ENCODE measurements at regions not wholly inside any gene's neighbourhood (a gene's known extent, or its start where the extent isn't known, plus 50 kb on each side); places are given as distances from the start of the nearest gene placed in this dataset.
A peak's percentile ranks its signal among the peaks of the same experiment; 100 is the strongest.

DNA sequence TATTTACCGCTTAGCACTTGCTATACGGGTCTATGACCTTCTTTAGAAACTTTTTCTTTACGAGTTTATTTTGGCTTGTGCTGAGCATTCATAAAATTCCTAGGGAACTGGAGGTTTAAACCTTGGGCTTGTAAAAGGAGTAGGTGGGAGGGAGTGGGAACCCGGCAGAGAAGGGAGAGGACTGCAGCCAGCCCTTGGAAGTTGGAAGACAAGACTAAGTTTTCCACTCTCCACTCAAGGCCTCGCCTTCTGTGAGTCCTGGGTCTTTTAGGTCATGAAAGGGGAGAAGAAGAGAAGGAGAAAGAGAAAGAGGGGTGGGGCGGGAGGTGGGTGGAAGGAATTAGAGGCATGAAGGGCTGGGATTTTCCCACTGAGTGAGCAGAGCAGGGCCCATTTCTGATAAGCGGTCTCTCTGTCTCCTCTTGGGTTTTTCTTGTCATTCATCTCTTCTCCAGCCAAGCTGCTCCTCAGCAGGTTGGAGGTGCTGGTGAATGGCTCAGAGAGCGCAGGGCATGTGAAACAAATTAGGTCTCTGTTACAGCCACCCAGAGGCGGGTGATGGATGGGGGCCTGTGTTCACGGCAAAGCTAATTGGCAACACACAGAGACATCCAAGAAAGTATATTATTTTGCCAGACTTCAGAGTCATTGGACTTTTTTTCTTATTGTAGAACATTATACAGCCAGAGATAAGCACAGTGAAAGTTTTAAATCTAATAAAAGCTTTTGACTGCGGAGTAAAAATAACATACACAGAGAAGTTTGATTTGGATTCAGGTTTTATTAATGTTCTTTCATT, 247.3 kb downstream of the FOXD2 start:
- FAIRE-seq (no peak), DNase-seq (ENCODE audit: low read depth in 1 of 2, low spot score in 2 of 2) (peak in 1 of 2 experiments; percentile 33)
- H2AFZ ChIP-seq (ENCODE audit: low read length), result no peak overlapping the region
- H4K5ac ChIP-seq (ENCODE audit: insufficient read length, low read depth, low read length), result no peak overlapping the region
- H2BK20ac ChIP-seq (ENCODE audit: low read length), result no peak overlapping the region; the same call in 1 of the 2 replicates
- no peak overlapping the region for H4K8ac ChIP-seq (ENCODE audit: extremely low read depth, insufficient read depth, low read length)
- H2BK12ac ChIP-seq (ENCODE audit: low read depth, low read length), result no peak overlapping the region
- H3K56ac ChIP-seq (replicated peaks; ENCODE audit: insufficient read length, low read depth, low read length), result no peak overlapping the region
- H2BK120ac ChIP-seq (replicated peaks; ENCODE audit: low read depth, low read length), result no peak overlapping the region
- H3K4me3 ChIP-seq (ENCODE audit: extremely low read depth in 1 of 4, insufficient read depth in 2 of 4, low read depth in 3 of 4, low read length in 4 of 4), result no peak overlapping the region
- no peak overlapping the region for H3K18ac ChIP-seq (ENCODE audit: extremely low read depth, low read length)
- H4K91ac ChIP-seq (replicated peaks; ENCODE audit: insufficient read length, low read length), result no peak overlapping the region
- CTCF ChIA-PET (ENCODE audit: partially characterized antibody), result interaction anchor here (0.7 to 6.1 kb wide), 14 partner anchors 10 to 288 kb away, joined by 3 to 41 read pairs (median 4); partner anchors contain the start of gene FOXD2
- H3K79me2 ChIP-seq (ENCODE audit: control insufficient read depth in 1 of 2, insufficient read depth in 2 of 2, low read length in 2 of 2), result no peaks in the 10 kb centered on the region
- H3K27ac ChIP-seq (ENCODE audit: low read depth, low read length), result no peak overlapping the region
- POLR2A ChIA-PET (ENCODE audit: partially characterized antibody), result no interaction called here
- 87% methylated on average over 11 of the region's 11 CpGs; no CpG with 5 or more reads in 1 of the 2 experiments for WGBS, 2 experiments (ENCODE audit: extremely low coverage in 1 of 2, insufficient coverage in 1 of 2, insufficient read length in 1 of 2, insufficient replicate concordance in 2 of 2, low coverage in 1 of 2, low lambda C conversion rate in 2 of 2, missing lambda C conversion rate in 1 of 2)
- no peaks in the 10 kb centered on the region for H4K20me1 ChIP-seq (replicated peaks in 1 of 2; ENCODE audit: control insufficient read depth in 1 of 2, insufficient read depth in 2 of 2, low read length in 2 of 2)
- no peak overlapping the region for H2AK5ac ChIP-seq (ENCODE audit: low read depth, low read length)
- no peak overlapping the region for H2BK5ac ChIP-seq (ENCODE audit: low read depth, low read length)
- no peak overlapping the region for H3K4me2 ChIP-seq (ENCODE audit: insufficient read depth in 1 of 2, low read depth in 2 of 2, low read length in 2 of 2)
- H3K36me3 ChIP-seq (ENCODE audit: control insufficient read depth in 2 of 4, insufficient read depth in 4 of 4, low read length in 3 of 4), result no peaks in the 10 kb centered on the region
- no peaks in the 10 kb centered on the region for H3K79me1 ChIP-seq (ENCODE audit: low read depth, low read length)
- no peak overlapping the region for H3K9ac ChIP-seq (replicated peaks in 1 of 4; ENCODE audit: extremely low read depth in 1 of 4, low read depth in 3 of 4, low read length in 3 of 4)
- no peak overlapping the region for H3K23ac ChIP-seq (ENCODE audit: insufficient read length)
- H3K9me3 ChIP-seq (ENCODE audit: insufficient read depth in 2 of 2, low read depth in 1 of 2, low read length in 1 of 2), result no peaks in the 10 kb centered on the region
- H3K4me1 ChIP-seq (replicated peaks in 1 of 4; ENCODE audit: control insufficient read depth in 3 of 4, insufficient read depth in 4 of 4, low read length in 3 of 4), result peaks cover 9 to 19% (median 14%) of the 10 kb centered on the region in 4 experiments
- H3K4ac ChIP-seq (replicated peaks; ENCODE audit: insufficient read length, low read depth, low read length), result no peak overlapping the region
- H3K23me2 ChIP-seq (ENCODE audit: low read depth, low read length), result peaks cover 1% of the 10 kb centered on the region; the same call in 1 of the 2 replicates
- no peak overlapping the region for H3K14ac ChIP-seq (ENCODE audit: insufficient read length)
- H2BK15ac ChIP-seq (ENCODE audit: low read length), result no peak overlapping the region
- H3K27me3 ChIP-seq (replicated peaks in 1 of 4; ENCODE audit: control insufficient read depth in 3 of 4, extremely low read depth in 1 of 4, insufficient read depth in 3 of 4, low read length in 3 of 4), result no peaks in the 10 kb centered on the region; a peak in 2 of 7 replicates
- TF ChIP-seq POLR2AphosphoS5 (IDR thresholded peaks at IDR 0.05; ENCODE audit: low read depth, low read length) (no peak), TAF7 (optimal IDR thresholded peaks at IDR 0.05; ENCODE audit: borderline replicate concordance, low read depth, low read length) (no peak)

Measured in H1 (cell line).